ENCODE measurements at regions not wholly inside any gene's neighbourhood (a gene's known extent, or its start where the extent isn't known, plus 50 kb on each side); places are given as distances from the start of the nearest gene placed in this dataset.

GRCh38 chr21:41622831-41623548 lies 115.0 kb upstream of the TMPRSS2 start:
- TF ChIP-seq CTCF (IDR thresholded peaks at IDR 0.05) (no peak), POLR2A (IDR thresholded peaks at IDR 0.05) (no peak)

All from thyroid gland (tissue), 4 donors.